ENCODE measurements at regions not wholly inside any gene's neighbourhood (a gene's known extent, or its start where the extent isn't known, plus 50 kb on each side); places are given as distances from the start of the nearest gene placed in this dataset.

- TF ChIP-seq CTCF (conservative IDR thresholded peaks at IDR 0.05 in 1 of 2, IDR thresholded peaks at IDR 0.05 in 1 of 2; ENCODE audit: extremely low read depth in 1 of 2, insufficient read depth in 1 of 2, low read depth in 1 of 2, low read length in 2 of 2) (no peak), EZH2 (IDR thresholded peaks at IDR 0.05; ENCODE audit: borderline replicate concordance, low read length) (no peak)
These were observed 1226.6 kb upstream of the ADGRL3 start for GRCh38 chr4:59973492-59973891.

Measured in mammary epithelial cell (primary cell).